ENCODE measurements at regions not wholly inside any gene's neighbourhood (a gene's known extent, or its start where the extent isn't known, plus 50 kb on each side); places are given as distances from the start of the nearest gene placed in this dataset.
"Not testable (repeated sequence)": the region's sequence is repeated elsewhere in the genome, so short reads cannot be mapped to it uniquely, and the experiment has no call there.

- no peak for TF ChIP-seq CTCF (IDR thresholded peaks at IDR 0.05; ENCODE audit: borderline replicate concordance)
- intact Hi-C loops (cut with micrococcal nuclease) = no loop called here
These were observed 2344.7 kb upstream of the ACO1 start for GRCh38 chr9:30039712-30040111.

GRCh38 chr9:30048396-30048795, 2336.0 kb upstream of the ACO1 start:
- Histone ChIP-seq H3K4me1 (no peaks in the 10 kb centered on the region), H3K27me3 (ENCODE audit: low read depth) (no peaks in the 10 kb centered on the region), H3K9me3 (replicated peaks) (no peaks in the 10 kb centered on the region), H3K27ac (replicated peaks) (no peak overlapping the region), H3K36me3 (no peaks in the 10 kb centered on the region), H3K4me3 (no peak overlapping the region)
- intact Hi-C loops (cut with micrococcal nuclease) = no loop called here
- no peak for TF ChIP-seq CTCF (IDR thresholded peaks at IDR 0.05; ENCODE audit: borderline replicate concordance)
- DNase-seq = no peak

More at GRCh38 chr9:30039712-30040111, 2344.7 kb upstream of the ACO1 start:
- Histone ChIP-seq H3K9me3 (replicated peaks) (no peaks in the 10 kb centered on the region), H3K36me3 (no peaks in the 10 kb centered on the region), H3K27ac (replicated peaks) (no peak overlapping the region), H3K4me1 (no peaks in the 10 kb centered on the region), H3K4me3 (no peak overlapping the region), H3K27me3 (ENCODE audit: low read depth) (no peaks in the 10 kb centered on the region)
- DNase-seq = no peak

GRCh38 chr9:30058463-30058862, 2326.0 kb upstream of the ACO1 start:
- H3K4me3 ChIP-seq = no peak overlapping the region
- intact Hi-C loops (cut with micrococcal nuclease) = no loop called here
- no peak for DNase-seq
- no peaks in the 10 kb centered on the region for H3K27me3 ChIP-seq (ENCODE audit: low read depth)
- no peak overlapping the region for H3K27ac ChIP-seq (replicated peaks)
- no peaks in the 10 kb centered on the region for H3K36me3 ChIP-seq
- no peaks in the 10 kb centered on the region for H3K9me3 ChIP-seq (replicated peaks)
- no peaks in the 10 kb centered on the region for H3K4me1 ChIP-seq
- TF ChIP-seq CTCF (IDR thresholded peaks at IDR 0.05; ENCODE audit: borderline replicate concordance) = no peak

- Histone ChIP-seq H3K9me3 (replicated peaks) (peaks cover 4% of the 10 kb centered on the region), H3K4me3 (no peak overlapping the region), H3K27me3 (ENCODE audit: low read depth) (no peaks in the 10 kb centered on the region), H3K36me3 (no peaks in the 10 kb centered on the region), H3K27ac (replicated peaks) (no peak overlapping the region), H3K4me1 (no peaks in the 10 kb centered on the region)
- no peak for TF ChIP-seq CTCF (IDR thresholded peaks at IDR 0.05; ENCODE audit: borderline replicate concordance)
- intact Hi-C loops (cut with micrococcal nuclease) = no loop called here
- DNase-seq = no peak
These were observed 2323.5 kb upstream of the ACO1 start for GRCh38 chr9:30060976-30061375.

GRCh38 chr9:30065888-30066287, 2318.6 kb upstream of the ACO1 start:
- TF ChIP-seq CTCF (IDR thresholded peaks at IDR 0.05; ENCODE audit: borderline replicate concordance) = no peak
- intact Hi-C loops (cut with micrococcal nuclease) = no loop called here
- Histone ChIP-seq H3K27me3 (ENCODE audit: low read depth) (no peaks in the 10 kb centered on the region), H3K27ac (replicated peaks) (no peak overlapping the region), H3K4me1 (no peaks in the 10 kb centered on the region), H3K4me3 (no peak overlapping the region), H3K36me3 (no peaks in the 10 kb centered on the region), H3K9me3 (replicated peaks) (peaks cover 8% of the 10 kb centered on the region)
- no peak for DNase-seq

GRCh38 chr9:30069236-30069635, 2315.2 kb upstream of the ACO1 start:
- H3K27ac ChIP-seq (replicated peaks); H3K4me3 ChIP-seq; DNase-seq; H3K27me3 ChIP-seq (ENCODE audit: low read depth); H3K9me3 ChIP-seq (replicated peaks); intact Hi-C loops (cut with micrococcal nuclease); H3K36me3 ChIP-seq; H3K4me1 ChIP-seq: not testable (repeated sequence)

Data from left ventricle myocardium inferior (tissue), 1 donor.